HEK293T (cell line): ENCODE measurements at regions not wholly inside any gene's neighbourhood (a gene's known extent, or its start where the extent isn't known, plus 50 kb on each side); places are given as distances from the start of the nearest gene placed in this dataset.

Experiments
- ELF4 ChIP-seq: fragments of 450-650 bp; IDR thresholded peaks from 2 replicates; pipeline ENCODE4 v1.6.1; 2017; ENCODE audit warnings: antibody characterized with exemption
- FOXM1 ChIP-seq: fragments of 450-650 bp; IDR thresholded peaks from 2 replicates; pipeline ENCODE4 v1.6.1; 2017; ENCODE audit warnings: mild to moderate bottlenecking, borderline replicate concordance
- PKNOX1 ChIP-seq: fragments of 450-650 bp; IDR thresholded peaks from 2 replicates; pipeline ENCODE4 v1.6.1; 2016

- TF ChIP-seq ELF4 = no peak
- no peak for TF ChIP-seq PKNOX1
- TF ChIP-seq FOXM1 = no peak
These were observed 94.4 kb downstream of the NAV1 start for GRCh38 chr1:201633297-201633696.
